Erythroblast (primary cell): ENCODE measurements at regions not wholly inside any gene's neighbourhood (a gene's known extent, or its start where the extent isn't known, plus 50 kb on each side); places are given as distances from the start of the nearest gene placed in this dataset.

Source experiments
- DNase-seq, 2 experiments: peaks; one replicate each; lab custom pipeline; 2025; lab: John Stamatoyannopoulos, UW
- GATA1 ChIP-seq: IDR thresholded peaks from 2 replicates; pipeline ENCODE4 v1.6.1; 2011; ENCODE audit warnings: low read depth, mild to moderate bottlenecking, control low read depth, low read length, moderate library complexity
- POLR2A ChIP-seq: IDR thresholded peaks from 2 replicates; pipeline ENCODE4 v1.6.1; 2011; ENCODE audit warnings: mild to moderate bottlenecking, low read length

DNA sequence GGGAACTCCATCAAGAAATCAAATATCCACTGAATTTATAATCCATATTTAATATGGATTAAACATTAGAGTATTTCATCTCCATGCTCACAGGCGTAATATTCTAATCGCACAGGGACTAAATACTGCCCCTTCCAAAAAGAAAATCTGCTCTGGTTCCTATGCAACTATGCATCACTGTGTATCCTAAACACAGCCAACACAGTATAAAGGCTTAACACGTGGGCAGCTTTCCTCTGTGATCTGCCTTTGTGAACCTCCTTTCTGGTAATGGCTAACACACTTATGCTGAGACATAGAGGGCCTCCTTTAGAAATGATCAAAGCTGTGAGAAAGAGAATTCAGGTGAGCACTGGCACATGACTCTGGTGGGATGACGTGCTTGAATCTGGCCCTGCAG, 110.2 kb downstream of the RAB11FIP2 start:
- DNase-seq: no peak

DNA sequence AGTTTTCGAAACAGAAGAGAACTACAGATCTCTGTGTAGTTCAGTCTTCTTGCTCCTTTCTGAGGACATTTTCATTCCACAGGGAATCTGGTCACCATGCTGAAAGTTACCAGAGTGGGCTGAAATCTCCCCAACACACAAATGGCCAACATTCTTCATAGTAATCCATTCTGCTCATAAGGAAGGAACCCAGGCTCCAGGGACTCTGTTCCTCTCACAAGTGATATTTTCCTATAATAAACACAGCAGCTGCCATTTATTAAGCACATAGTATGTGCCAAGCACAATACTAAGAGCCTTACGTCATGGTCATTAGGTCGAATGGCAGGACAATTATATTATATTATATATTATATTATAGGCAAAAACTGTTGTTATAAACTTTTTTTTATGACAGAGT, 109.8 kb downstream of the RAB11FIP2 start:
- TF ChIP-seq POLR2A: no peak
- no peak for TF ChIP-seq GATA1
- DNase-seq: no peak

More for the DNA sequence above, 110.2 kb downstream of the RAB11FIP2 start:
- no peak for TF ChIP-seq POLR2A
- TF ChIP-seq GATA1: no peak

DNA sequence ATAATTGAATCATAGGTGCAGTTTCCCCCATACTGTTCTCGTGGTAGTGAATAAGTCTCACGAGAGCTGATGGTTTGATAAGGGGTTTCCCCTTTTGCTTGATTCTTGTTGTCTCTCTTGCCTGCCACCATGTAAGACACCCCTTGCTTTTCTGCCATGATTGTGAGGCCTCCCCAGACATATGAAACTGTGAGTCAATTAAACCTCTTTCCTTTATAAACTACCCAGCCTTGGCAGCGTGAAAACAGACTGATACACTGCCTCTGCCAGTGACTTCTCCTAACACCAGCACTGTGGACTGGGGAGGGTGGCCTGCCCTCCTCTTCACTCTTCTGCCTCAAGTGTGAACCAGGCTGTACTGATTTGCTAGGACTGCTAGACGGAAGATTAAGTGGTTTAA, 108.6 kb downstream of the RAB11FIP2 start:
- no peak for DNase-seq
- TF ChIP-seq GATA1: no peak
- TF ChIP-seq POLR2A: no peak

DNA sequence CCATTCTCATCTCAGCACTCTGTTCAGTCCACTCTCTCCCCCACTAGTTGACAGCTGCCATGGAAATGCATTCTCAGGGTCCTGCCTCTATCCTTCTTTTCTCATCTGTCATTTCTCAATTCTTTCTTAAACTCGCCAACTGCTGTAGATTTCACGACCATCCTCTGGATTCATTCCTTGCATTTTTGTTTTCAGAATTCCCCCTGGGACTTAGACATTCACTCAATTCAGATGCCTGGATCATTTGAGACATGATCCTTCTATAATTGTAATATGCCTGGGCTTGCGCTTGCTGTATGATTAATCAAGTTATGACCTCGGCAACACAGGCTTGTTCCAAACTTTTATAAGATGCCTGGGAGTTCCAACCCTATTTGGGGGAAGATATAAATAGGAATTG, 104.5 kb downstream of the RAB11FIP2 start:
- no peak for TF ChIP-seq POLR2A
- no peak for TF ChIP-seq GATA1
- DNase-seq: no peak

DNA sequence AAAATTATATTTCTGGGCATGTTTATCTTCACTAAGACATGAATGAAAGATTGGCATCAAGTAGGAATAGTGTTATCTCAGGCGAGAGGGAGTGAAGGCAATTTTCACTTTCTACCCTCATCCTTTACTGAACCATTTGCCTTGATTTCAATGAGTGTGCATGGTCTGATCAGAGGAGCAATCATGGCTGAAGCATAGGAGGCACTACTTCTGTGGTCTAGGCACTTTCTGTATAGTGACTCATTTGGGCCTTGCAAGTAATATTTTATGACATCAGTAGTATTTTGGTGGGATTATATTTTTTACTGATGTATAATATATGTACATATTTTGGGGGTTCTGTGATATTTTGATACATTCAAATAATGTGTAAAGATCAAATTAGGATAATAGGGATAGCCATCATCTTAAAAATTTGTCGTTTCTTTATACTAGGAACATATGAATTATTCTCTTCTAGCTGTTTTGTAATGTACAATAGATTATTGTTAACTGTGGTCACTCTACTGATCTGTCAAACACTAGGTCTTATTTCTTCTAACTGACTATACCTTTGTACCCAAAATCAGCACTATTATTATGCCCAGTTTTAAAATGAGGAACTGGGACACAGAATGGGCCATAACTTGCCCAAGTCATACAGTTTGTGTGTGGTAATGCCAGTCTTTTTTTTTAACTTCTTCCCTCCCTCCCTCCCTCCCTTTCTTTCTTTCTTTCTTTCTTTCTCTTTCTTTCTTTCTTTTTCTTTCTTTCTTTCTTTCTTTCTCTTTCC, 101.9 kb downstream of the RAB11FIP2 start:
- no peak for DNase-seq

DNA sequence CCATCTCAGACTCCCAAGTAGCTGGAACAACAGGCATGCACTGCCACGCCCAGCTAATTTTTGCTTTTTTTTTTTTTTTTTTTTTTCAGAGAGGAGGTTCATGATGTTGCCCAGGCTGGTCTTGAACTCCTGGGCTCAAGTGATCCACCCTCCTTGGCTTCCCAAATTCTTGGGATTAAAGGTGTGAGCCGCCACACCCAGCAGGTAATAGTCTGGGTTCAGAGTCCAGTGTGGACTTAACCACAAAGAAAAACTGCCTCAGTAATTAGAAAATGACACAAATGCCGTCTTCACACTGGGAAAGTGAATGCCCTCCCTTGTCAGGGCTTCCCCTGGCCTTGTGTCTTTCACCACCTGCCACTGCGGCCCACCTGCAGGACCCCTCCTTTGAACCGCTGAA, 101.1 kb downstream of the RAB11FIP2 start:
- DNase-seq: no peak
- no peak for TF ChIP-seq GATA1
- TF ChIP-seq POLR2A: no peak

More for the DNA sequence above, 101.9 kb downstream of the RAB11FIP2 start:
- TF ChIP-seq GATA1: no peak
- no peak for TF ChIP-seq POLR2A

DNA sequence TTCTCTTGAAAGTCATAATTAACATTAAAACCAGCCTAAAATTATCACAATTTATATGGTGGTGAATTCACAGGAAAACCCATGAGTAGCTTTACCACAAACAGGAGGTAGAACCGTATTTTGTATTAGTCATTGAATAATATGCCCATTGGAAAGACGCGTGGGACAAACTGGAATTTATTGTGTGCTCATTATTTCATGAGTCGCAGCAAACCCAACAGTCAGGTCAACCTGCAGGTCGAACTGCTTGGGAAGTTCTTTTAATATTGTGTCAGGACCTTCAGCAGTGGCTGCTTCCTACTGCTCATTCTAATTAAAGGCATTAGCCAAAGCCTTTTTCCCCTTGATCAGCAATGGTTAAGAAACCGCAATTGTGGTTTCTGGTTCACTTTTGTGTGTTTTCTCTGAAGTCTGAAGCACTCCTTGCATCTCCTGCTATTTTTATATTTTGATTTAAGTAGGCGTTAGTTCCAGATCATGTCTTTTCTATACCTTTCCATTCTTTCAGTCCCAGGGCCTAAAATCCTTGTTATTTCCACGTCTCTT, 100.1 kb downstream of the RAB11FIP2 start:
- no peak for DNase-seq

DNA sequence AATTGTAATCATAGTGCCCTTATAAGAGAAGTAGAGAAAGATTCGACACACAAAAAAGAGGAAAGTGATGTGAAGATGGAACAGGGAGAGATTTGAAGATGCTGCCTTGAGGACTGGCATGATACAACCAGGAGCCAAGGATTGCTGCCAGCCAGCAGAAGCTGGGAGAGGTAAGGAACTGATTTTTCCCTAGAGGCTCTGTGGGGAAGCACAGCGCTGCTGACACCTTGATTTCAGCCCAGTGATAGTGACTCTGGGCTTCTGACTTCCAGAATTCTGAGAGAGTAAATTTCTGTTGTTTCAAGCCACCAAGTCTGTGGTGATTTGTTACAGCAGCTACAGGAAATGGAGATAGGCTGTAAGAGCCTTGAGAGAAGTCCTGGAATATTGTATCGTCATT, 98.2 kb downstream of the RAB11FIP2 start:
- no peak for DNase-seq
- no peak for TF ChIP-seq POLR2A
- no peak for TF ChIP-seq GATA1

More for the DNA sequence above, 100.1 kb downstream of the RAB11FIP2 start:
- TF ChIP-seq GATA1 (no peak), POLR2A (no peak)

DNA sequence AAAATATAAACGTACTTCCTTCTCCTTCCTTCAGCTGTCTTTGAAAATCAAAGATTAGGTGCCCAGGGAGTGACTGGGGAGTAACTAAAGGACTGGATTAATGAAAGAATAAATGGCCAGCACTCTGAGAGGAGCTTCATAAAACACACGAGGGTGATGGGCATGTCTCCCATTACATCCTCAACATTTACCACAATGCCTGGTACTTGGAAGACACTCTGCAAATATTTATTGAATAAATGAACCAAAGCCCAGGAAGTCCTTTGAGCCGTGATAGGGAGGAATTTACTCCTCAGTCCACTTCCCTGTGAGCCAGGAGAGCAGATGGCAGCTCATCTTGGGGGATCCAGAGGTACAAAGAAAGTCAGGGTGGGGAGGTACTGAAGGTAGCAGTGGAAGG, 96.3 kb downstream of the RAB11FIP2 start:
- DNase-seq: no peak

More for the DNA sequence above, 96.3 kb downstream of the RAB11FIP2 start:
- no peak for TF ChIP-seq POLR2A
- TF ChIP-seq GATA1: no peak
